Colonic mucosa (tissue), 4 donors: ENCODE measurements at regions not wholly inside any gene's neighbourhood (a gene's known extent, or its start where the extent isn't known, plus 50 kb on each side); places are given as distances from the start of the nearest gene placed in this dataset.
"Not testable (repeated sequence)": the region's sequence is repeated elsewhere in the genome, so short reads cannot be mapped to it uniquely, and the experiment has no call there.

ENCODE experiments used
- DNase-seq: peaks from one replicate; pipeline ENCODE4 v3.0.0-alpha.2; 2020
- H3K27ac ChIP-seq: fragments of 200-600 bp; one replicate; pipeline ENCODE4 v1.8.0; 2021
- H3K27me3 ChIP-seq: fragments of 200-600 bp; one replicate; pipeline ENCODE4 v1.8.0; 2021
- H3K36me3 ChIP-seq: fragments of 200-600 bp; one replicate; pipeline ENCODE4 v1.8.0; 2021
- H3K4me1 ChIP-seq: fragments of 200-600 bp; one replicate; pipeline ENCODE4 v1.8.0; 2021; ENCODE audit warnings: mild to moderate bottlenecking
- H3K4me3 ChIP-seq: fragments of 200-600 bp; one replicate; pipeline ENCODE4 v1.8.0; 2021
- H3K9ac ChIP-seq, 2 donors: one replicate each; pipeline ENCODE4 v1.7.0; 2013; ENCODE audit warnings: control low read depth in 2 of 2, low read depth in 2 of 2, low read length in 2 of 2
- H3K9me3 ChIP-seq: fragments of 200-600 bp; one replicate; pipeline ENCODE4 v1.8.0; 2021
- intact Hi-C: fragments of 100-400 bp; cut with DNase I; formaldehyde crosslinking; loops from one replicate; pipeline ENCODE4 v1.14.1; 2022
- TF ChIP-seq, protein P1 (sequence below): fragments of 200-600 bp; IDR thresholded peaks from one replicate; pipeline ENCODE4 v1.8.0; 2022; ENCODE audit warnings: antibody characterized with exemption, mild to moderate bottlenecking
- donor health status: healthy.
- donor health status: DM: no; HTN: no; CAD: no.
- donor health status: DM: no; HTN: no; CAD: no.

DNA sequence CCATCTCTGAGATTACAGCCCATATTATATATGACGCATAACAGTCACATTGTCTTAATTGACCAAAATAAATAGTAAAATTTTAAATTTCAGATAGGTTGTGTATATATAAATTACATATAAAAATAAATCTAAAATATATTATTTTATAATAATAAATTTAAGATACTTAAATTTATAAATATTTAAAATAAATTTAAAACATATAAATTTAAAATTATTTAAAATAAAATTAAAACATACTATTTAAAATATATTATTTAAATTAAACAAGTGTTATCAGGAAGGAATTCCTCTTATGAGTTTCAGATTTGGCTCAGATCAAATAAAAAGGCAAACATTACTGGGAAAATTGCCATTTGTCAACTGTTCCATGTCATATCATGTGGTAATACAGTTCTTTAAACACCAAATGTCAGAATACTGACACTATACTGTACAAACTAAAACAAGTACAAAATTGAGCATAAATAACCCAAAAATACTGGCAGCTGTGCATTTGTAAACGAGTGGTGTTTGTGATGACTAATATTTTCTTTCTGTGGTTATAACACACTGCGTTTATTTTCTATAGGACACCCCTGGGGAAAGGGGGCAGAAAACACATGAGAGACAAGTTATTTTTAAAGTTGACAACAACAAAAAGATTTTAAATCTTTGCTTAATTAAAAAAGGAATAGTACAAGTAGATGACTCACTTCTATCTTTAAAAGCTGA, 71.3 kb upstream of the DGKB start:
- no peak overlapping the region for H3K4me3 ChIP-seq
- H3K4me1 ChIP-seq: no peaks in the 10 kb centered on the region
- H3K27me3 ChIP-seq: no peaks in the 10 kb centered on the region
- intact Hi-C loops: no loop called here
- no peaks in the 10 kb centered on the region for H3K9me3 ChIP-seq
- H3K36me3 ChIP-seq: no peaks in the 10 kb centered on the region
- TF ChIP-seq, protein P1, sequence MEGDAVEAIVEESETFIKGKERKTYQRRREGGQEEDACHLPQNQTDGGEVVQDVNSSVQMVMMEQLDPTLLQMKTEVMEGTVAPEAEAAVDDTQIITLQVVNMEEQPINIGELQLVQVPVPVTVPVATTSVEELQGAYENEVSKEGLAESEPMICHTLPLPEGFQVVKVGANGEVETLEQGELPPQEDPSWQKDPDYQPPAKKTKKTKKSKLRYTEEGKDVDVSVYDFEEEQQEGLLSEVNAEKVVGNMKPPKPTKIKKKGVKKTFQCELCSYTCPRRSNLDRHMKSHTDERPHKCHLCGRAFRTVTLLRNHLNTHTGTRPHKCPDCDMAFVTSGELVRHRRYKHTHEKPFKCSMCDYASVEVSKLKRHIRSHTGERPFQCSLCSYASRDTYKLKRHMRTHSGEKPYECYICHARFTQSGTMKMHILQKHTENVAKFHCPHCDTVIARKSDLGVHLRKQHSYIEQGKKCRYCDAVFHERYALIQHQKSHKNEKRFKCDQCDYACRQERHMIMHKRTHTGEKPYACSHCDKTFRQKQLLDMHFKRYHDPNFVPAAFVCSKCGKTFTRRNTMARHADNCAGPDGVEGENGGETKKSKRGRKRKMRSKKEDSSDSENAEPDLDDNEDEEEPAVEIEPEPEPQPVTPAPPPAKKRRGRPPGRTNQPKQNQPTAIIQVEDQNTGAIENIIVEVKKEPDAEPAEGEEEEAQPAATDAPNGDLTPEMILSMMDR: no peak
- no peak for DNase-seq
- no peak overlapping the region for H3K27ac ChIP-seq
- H3K9ac ChIP-seq: no peak overlapping the region

DNA sequence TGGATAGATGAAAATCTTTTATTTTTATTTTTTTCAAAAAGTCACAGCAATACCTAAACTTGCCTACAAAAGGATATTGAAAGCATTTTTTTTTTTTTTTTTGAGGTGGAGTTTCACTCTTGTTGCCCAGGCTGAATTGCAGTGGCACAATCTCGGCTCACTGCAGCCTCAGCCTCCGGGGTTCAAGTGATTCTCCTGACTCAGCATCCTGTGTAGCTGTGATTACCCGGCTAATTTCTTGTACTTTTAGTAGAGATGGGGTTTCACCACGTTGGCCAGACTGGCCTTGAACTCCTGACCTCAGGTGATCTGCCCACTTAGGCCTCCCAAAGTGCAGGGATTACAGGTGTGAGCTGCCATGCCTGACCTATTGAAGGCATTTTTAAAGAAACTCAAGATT, 69.1 kb upstream of the DGKB start:
- H3K4me1 ChIP-seq, H3K36me3 ChIP-seq, DNase-seq, H3K9ac ChIP-seq, H3K4me3 ChIP-seq, H3K27me3 ChIP-seq, H3K9me3 ChIP-seq, intact Hi-C loops, H3K27ac ChIP-seq: not testable (repeated sequence)

DNA sequence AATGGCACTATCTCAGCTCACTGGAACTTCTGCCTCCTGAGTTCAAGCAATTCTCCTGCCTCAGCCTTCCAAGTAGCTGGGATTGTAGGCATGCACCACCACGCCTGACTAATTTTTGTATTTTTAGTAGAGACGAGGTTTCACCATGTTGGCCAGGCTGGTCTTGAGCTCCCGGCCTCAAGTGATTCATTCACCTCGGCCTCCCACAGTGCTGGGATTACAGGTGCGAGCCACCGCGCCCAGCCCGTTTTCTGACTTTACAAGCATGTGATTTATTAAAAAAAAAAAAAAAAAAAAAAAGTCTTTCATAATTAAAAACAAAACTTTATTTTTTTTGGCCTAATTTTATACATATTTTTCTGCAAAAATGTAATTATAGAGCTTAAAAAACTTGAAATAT, 64.8 kb upstream of the DGKB start:
- H3K9me3 ChIP-seq, H3K4me3 ChIP-seq, intact Hi-C loops, H3K27me3 ChIP-seq, H3K36me3 ChIP-seq, H3K9ac ChIP-seq, H3K27ac ChIP-seq, H3K4me1 ChIP-seq, DNase-seq: not testable (repeated sequence)

DNA sequence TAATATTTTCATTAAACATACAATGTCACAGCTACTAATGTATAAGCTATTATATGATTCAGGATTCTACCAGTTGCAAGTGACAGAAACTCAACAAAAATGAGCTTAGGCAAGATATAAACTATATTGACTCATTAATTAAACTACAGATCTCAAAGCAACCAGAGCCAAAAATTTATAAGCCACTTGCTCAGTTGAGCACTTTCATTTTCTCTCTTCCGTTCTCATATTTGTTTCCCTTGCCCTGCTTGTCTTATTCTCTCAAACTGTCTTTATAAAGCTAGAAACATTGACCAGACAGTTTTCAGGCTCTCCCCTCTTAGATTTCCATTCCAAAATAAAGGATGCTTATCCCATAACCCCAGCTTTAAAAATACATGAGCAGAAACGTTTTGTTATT, 60.2 kb upstream of the DGKB start:
- no peak overlapping the region for H3K27ac ChIP-seq
- TF ChIP-seq, protein P1: no peak
- no peak for DNase-seq
- intact Hi-C loops: no loop called here
- no peaks in the 10 kb centered on the region for H3K27me3 ChIP-seq
- H3K9me3 ChIP-seq: no peaks in the 10 kb centered on the region
- H3K4me3 ChIP-seq: no peak overlapping the region
- H3K9ac ChIP-seq: no peak overlapping the region
- no peaks in the 10 kb centered on the region for H3K4me1 ChIP-seq
- H3K36me3 ChIP-seq: no peaks in the 10 kb centered on the region

DNA sequence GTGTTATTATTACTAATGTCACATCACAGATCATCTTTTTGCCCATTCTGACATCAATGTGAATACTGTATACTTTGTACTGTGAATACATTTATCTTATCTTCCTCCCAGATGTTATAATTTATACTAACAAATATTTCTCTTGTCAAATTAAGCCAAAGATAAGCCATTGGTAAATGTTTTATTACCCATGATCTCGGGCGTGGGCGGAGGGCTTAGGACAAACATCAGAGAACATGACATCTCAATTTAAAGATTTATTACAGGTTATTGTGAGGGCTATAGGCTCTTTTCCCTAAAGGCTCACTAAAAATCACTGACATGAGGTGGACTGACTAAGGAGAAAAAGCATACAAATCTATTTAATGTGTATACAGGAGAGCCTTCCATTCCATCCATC, 58.2 kb upstream of the DGKB start:
- intact Hi-C loops: no loop called here

DNA sequence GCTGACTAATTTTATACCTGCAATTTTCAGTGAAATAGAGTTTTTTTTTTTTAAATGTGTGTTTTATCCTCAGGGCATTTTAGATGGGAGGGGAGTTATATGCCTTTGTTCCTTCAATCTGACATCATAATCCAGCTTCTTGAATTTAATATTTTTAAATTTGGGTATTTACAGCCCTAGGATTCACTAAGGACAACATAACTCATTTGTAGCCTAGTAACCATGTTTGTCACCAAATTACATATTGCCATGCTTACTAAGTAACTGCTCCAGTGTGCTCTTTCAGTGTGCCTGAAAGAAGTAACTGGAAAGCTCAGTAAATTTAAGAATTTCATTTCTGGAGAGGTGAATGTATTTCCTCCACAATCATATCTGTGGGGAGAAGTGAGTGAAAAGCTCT, 56.8 kb upstream of the DGKB start:
- TF ChIP-seq, protein P1: no peak
- H3K4me3 ChIP-seq: no peak overlapping the region
- no peaks in the 10 kb centered on the region for H3K4me1 ChIP-seq
- DNase-seq: no peak
- H3K9me3 ChIP-seq: no peaks in the 10 kb centered on the region
- intact Hi-C loops: no loop called here
- H3K27ac ChIP-seq: no peak overlapping the region
- H3K9ac ChIP-seq: no peak overlapping the region
- no peaks in the 10 kb centered on the region for H3K36me3 ChIP-seq
- H3K27me3 ChIP-seq: no peaks in the 10 kb centered on the region

More for the DNA sequence above, 58.2 kb upstream of the DGKB start:
- no peak overlapping the region for H3K9ac ChIP-seq
- no peak overlapping the region for H3K27ac ChIP-seq
- H3K36me3 ChIP-seq: no peaks in the 10 kb centered on the region
- H3K4me1 ChIP-seq: no peaks in the 10 kb centered on the region
- H3K27me3 ChIP-seq: no peaks in the 10 kb centered on the region
- no peak overlapping the region for H3K4me3 ChIP-seq
- no peak for DNase-seq
- TF ChIP-seq, protein P1: no peak
- no peaks in the 10 kb centered on the region for H3K9me3 ChIP-seq
